Kidney (tissue), 13 donors: ENCODE measurements at regions not wholly inside any gene's neighbourhood (a gene's known extent, or its start where the extent isn't known, plus 50 kb on each side); places are given as distances from the start of the nearest gene placed in this dataset.

Experiments
- DNase-seq, 5 donors: peaks; one replicate each; pipeline ENCODE4 v3.0.0-alpha.2; 2013 to 2020
- FAIRE-seq: peaks from 2 replicates; lab custom pipeline; 2012; peaks lifted over from hg19 to GRCh38; lab: Jason Lieb, UNC
- H3K27ac ChIP-seq, 2 donors: one replicate each; pipeline ENCODE4 v1.7.0; 2013; ENCODE audit warnings: low read depth in 2 of 2, low read length in 2 of 2, inconsistent platforms in 1 of 2
- H3K27me3 ChIP-seq: one replicate; pipeline ENCODE4 v1.7.1; 2013; ENCODE audit warnings: low read length, inconsistent platforms; ENCODE audit not compliant: control insufficient read depth, insufficient read depth
- H3K36me3 ChIP-seq, 3 donors: one replicate each; pipeline versions ENCODE4 v1.7.0 to v1.7.1; 2013; ENCODE audit warnings: low read length in 3 of 3, control low read depth in 1 of 3, inconsistent platforms in 1 of 3; ENCODE audit not compliant: insufficient read depth in 3 of 3, control insufficient read depth in 2 of 3
- H3K4me1 ChIP-seq, 3 donors: one replicate each; pipeline versions ENCODE4 v1.7.0 to v1.7.1; 2013; ENCODE audit warnings: low read length in 3 of 3, inconsistent platforms in 1 of 3, low read depth in 1 of 3; ENCODE audit not compliant: control insufficient read depth in 2 of 3, insufficient read depth in 2 of 3
- H3K4me3 ChIP-seq, 3 donors: one replicate each; pipeline versions ENCODE4 v1.7.0 to v1.8.1; 2013; ENCODE audit warnings: low read length in 3 of 3, control low read depth in 1 of 3, inconsistent platforms in 1 of 3
- H3K9ac ChIP-seq, 3 donors: one replicate each; pipeline versions ENCODE4 v1.7.0 to v1.7.1; 2013; ENCODE audit warnings: low read length in 3 of 3, control low read depth in 1 of 3, inconsistent platforms in 1 of 3
- H3K9me3 ChIP-seq, 3 donors: one replicate each; pipeline versions ENCODE4 v1.7.0 to v1.7.1; 2013; ENCODE audit warnings: low read length in 3 of 3, control low read depth in 1 of 3, inconsistent platforms in 1 of 3; ENCODE audit not compliant: control insufficient read depth in 2 of 3, insufficient read depth in 1 of 3
- CTCF ChIP-seq: IDR thresholded peaks from 3 replicates; pipeline ENCODE4 v1.5.1; 2012; ENCODE audit warnings: mild to moderate bottlenecking, moderate library complexity, borderline replicate concordance; ENCODE audit not compliant: insufficient read depth; ENCODE audit errors: extremely low read depth
- intact Hi-C: fragments of 100-400 bp; cut with DNase I; formaldehyde crosslinking; loops from one replicate; pipeline ENCODE4 v1.11.1; 2022
- donor health status: control.
- donor health status: control.
- donor health status: control.
- donor health status: control.
- donor health status: control.
- donor health status: DM: yes; HTN: yes; CAD: no.
- donor health status: Normal renal cell carcinoma (clear cell type).

GRCh38 chr3:27661797-27662196 is 60.3 kb downstream of the EOMES start:
- Histone ChIP-seq H3K27ac (no peak overlapping the region), H3K4me3 (no peak overlapping the region), H3K36me3 (no peaks in the 10 kb centered on the region), H3K4me1 (no peaks in the 10 kb centered on the region), H3K9ac (no peak overlapping the region), H3K27me3 (no peaks in the 10 kb centered on the region), H3K9me3 (no peaks in the 10 kb centered on the region)
- FAIRE-seq: no peak
- no peak for DNase-seq
- TF ChIP-seq CTCF: no peak
- intact Hi-C loops: no loop called here

DNA sequence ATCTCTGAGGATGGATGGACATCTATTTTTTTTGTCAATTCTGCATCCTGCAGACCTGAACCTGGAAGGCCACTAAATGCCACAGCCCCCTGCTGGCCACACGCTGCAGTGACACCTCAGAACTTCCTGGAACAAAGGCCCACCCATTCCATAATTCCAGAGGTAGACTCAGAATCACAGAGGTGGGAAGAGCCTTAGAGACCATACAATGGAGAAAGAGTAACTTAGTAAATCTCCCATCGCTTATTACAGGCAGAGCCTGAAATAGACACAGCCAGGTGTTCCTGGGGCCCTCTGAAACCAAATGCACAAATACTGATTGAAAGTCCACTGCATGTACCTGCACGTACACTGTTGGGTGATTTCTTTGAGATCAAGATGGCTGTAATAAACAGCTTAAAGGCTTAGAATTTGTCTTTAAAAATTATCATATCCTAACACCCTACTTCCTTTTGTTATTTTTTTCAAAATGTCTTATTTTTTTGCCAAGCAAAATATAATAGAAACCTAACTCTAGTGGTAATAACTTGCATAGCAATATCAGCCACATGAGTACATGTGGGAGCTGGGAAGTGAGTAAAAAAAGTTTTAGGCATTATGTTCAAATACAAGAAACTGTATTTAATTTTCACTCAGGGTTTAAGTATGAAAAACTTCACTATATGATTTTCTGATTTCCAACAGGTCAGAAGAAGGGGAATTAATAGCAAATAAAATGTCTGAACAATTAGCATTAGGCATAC is 62.7 kb downstream of the EOMES start:
- Histone ChIP-seq H3K36me3 (no peaks in the 10 kb centered on the region), H3K27me3 (no peaks in the 10 kb centered on the region), H3K9ac (no peak overlapping the region), H3K4me3 (no peak overlapping the region), H3K4me1 (no peaks in the 10 kb centered on the region), H3K9me3 (no peaks in the 10 kb centered on the region), H3K27ac (no peak overlapping the region)
- intact Hi-C loops: no loop called here
- DNase-seq (peak in 3 of 5 donors; percentile 42 to 46 (median 42)), FAIRE-seq (no peak)
- TF ChIP-seq CTCF: peak; percentile 85

DNA sequence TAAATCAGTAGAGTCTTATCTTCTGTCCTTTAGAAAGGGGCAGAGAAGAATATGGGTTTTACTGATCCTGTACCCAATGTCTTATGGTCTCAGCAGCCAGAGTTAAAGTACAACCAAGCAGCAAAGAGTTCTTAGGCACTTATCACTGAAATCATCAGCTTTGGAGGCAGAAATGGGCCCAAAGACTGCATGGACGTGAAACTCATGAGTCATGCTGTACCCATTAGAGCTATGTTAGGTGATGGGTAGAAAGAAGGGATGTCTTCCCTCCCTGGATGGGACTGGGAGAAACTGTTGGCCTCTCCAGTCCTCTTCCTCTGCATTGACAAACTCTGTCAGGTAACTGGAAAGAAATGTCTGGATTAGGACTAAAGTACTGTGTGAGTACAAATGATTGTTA is 63.4 kb downstream of the EOMES start:
- Histone ChIP-seq H3K9ac (no peak overlapping the region), H3K4me1 (no peaks in the 10 kb centered on the region), H3K27ac (no peak overlapping the region), H3K9me3 (no peaks in the 10 kb centered on the region), H3K4me3 (no peak overlapping the region), H3K27me3 (no peaks in the 10 kb centered on the region), H3K36me3 (no peaks in the 10 kb centered on the region)
- no peak for DNase-seq
- intact Hi-C loops: no loop called here
- no peak for TF ChIP-seq CTCF
- FAIRE-seq: no peak
